ENCODE measurements at regions not wholly inside any gene's neighbourhood (a gene's known extent, or its start where the extent isn't known, plus 50 kb on each side); places are given as distances from the start of the nearest gene placed in this dataset.

- TF ChIP-seq, protein P1, sequence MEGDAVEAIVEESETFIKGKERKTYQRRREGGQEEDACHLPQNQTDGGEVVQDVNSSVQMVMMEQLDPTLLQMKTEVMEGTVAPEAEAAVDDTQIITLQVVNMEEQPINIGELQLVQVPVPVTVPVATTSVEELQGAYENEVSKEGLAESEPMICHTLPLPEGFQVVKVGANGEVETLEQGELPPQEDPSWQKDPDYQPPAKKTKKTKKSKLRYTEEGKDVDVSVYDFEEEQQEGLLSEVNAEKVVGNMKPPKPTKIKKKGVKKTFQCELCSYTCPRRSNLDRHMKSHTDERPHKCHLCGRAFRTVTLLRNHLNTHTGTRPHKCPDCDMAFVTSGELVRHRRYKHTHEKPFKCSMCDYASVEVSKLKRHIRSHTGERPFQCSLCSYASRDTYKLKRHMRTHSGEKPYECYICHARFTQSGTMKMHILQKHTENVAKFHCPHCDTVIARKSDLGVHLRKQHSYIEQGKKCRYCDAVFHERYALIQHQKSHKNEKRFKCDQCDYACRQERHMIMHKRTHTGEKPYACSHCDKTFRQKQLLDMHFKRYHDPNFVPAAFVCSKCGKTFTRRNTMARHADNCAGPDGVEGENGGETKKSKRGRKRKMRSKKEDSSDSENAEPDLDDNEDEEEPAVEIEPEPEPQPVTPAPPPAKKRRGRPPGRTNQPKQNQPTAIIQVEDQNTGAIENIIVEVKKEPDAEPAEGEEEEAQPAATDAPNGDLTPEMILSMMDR (IDR thresholded peaks at IDR 0.05), result no peak
- no peak for TF ChIP-seq EP300 (IDR thresholded peaks at IDR 0.05)
- no peak for TF ChIP-seq POLR2AphosphoS5 (IDR thresholded peaks at IDR 0.05)
- no peak for TF ChIP-seq POLR2A (IDR thresholded peaks at IDR 0.05; ENCODE audit: low read depth)
Measured at GRCh38 chr12:17148706-17149105, 542.7 kb upstream of the LMO3 start.
